ENCODE measurements at regions not wholly inside any gene's neighbourhood (a gene's known extent, or its start where the extent isn't known, plus 50 kb on each side); places are given as distances from the start of the nearest gene placed in this dataset.

- no peak for TF ChIP-seq REST (IDR thresholded peaks at IDR 0.05; ENCODE audit: insufficient read depth in 1 of 2, low read depth in 2 of 2, low read length in 2 of 2)
- no peak for TF ChIP-seq POLR2AphosphoS5 (IDR thresholded peaks at IDR 0.05; ENCODE audit: low read depth, low read length)
Observed at GRCh38 chr16:59121411-59122261, 387.5 kb upstream of the GOT2 start.

All from PFSK-1 (cell line).